ENCODE measurements at regions not wholly inside any gene's neighbourhood (a gene's known extent, or its start where the extent isn't known, plus 50 kb on each side); places are given as distances from the start of the nearest gene placed in this dataset.

DNA sequence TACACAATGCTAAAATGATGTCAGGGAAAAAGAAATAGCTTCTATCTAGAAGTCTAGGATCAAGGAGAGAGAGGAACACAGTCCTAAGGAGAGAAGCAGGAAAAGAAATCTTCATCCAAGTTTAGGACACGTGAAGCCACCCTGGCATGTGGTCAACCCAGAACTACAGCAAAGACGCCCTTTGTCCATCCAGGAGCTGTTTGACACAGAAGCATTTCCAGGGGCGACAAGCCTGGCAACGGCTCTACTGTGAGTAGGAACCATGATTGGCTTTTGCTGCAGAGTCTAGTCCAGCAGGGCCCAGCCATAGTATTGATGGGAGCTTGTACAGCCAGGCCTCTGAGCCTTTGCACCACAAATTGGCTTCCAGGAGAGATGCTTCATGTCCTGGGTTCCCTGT, 185.4 kb upstream of the RPL38 start:
- TF ChIP-seq, protein P1, sequence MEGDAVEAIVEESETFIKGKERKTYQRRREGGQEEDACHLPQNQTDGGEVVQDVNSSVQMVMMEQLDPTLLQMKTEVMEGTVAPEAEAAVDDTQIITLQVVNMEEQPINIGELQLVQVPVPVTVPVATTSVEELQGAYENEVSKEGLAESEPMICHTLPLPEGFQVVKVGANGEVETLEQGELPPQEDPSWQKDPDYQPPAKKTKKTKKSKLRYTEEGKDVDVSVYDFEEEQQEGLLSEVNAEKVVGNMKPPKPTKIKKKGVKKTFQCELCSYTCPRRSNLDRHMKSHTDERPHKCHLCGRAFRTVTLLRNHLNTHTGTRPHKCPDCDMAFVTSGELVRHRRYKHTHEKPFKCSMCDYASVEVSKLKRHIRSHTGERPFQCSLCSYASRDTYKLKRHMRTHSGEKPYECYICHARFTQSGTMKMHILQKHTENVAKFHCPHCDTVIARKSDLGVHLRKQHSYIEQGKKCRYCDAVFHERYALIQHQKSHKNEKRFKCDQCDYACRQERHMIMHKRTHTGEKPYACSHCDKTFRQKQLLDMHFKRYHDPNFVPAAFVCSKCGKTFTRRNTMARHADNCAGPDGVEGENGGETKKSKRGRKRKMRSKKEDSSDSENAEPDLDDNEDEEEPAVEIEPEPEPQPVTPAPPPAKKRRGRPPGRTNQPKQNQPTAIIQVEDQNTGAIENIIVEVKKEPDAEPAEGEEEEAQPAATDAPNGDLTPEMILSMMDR (IDR thresholded peaks at IDR 0.05) = no peak
- no peak for TF ChIP-seq POLR2A (IDR thresholded peaks at IDR 0.05)
